Endothelial cell of umbilical vein (primary cell): ENCODE measurements at regions not wholly inside any gene's neighbourhood (a gene's known extent, or its start where the extent isn't known, plus 50 kb on each side); places are given as distances from the start of the nearest gene placed in this dataset.

Experiments
- BruUV-seq: library from RNA; stranded (reverse); fragments of 400-500 nt; replicated peaks from 2 replicates; lab custom pipeline; 2021; lab: Mats Ljungman, UMichigan
- CTCF ChIA-PET: fragments of 300-600, 350-600 bp; sonication (Branson Sonifier 250); formaldehyde crosslinking; loops from one replicate; lab custom pipeline; 2021; ENCODE audit warnings: antibody characterized with exemption, inconsistent platforms; lab: Charles Lee
- POLR2A ChIA-PET: fragments of 300-600, 350-600 bp; sonication (Branson Sonifier 250); formaldehyde crosslinking; loops from one replicate; lab custom pipeline; 2021; ENCODE audit warnings: antibody characterized with exemption, inconsistent platforms; lab: Charles Lee
- DNase-seq: peaks from one replicate; pipeline ENCODE4 v3.0.0-alpha.2; 2011; ENCODE audit warnings: low read depth, low spot score
- FAIRE-seq: peaks from 2 replicates; lab custom pipeline; 2011; peaks lifted over from hg19 to GRCh38; lab: Jason Lieb, UNC
- H2AFZ ChIP-seq: 2 replicates; pipeline ENCODE4 v1.6.0; 2012; ENCODE audit warnings: low read depth, low read length, control low read depth, inconsistent platforms
- H3K27ac ChIP-seq: 2 replicates; pipeline ENCODE4 v1.5.1; 2011; ENCODE audit warnings: low read depth, mild to moderate bottlenecking, control low read depth, low read length, moderate library complexity; ENCODE audit not compliant: insufficient read depth
- H3K27me3 ChIP-seq, 2 experiments: 2 replicates each; pipeline versions ENCODE4 v1.6.0 to v1.6.1; 2011; ENCODE audit warnings: low read length in 2 of 2, mixed read lengths in 1 of 2; ENCODE audit not compliant: control insufficient read depth in 2 of 2, insufficient read depth in 2 of 2
- H3K36me3 ChIP-seq, 2 experiments: 2 replicates in 1 of 2; 3 replicates in 1 of 2; pipeline ENCODE4 v1.5.1; 2011; ENCODE audit warnings: low read length in 2 of 2, mild to moderate bottlenecking in 1 of 2, moderate library complexity in 1 of 2; ENCODE audit not compliant: control insufficient read depth in 2 of 2, insufficient read depth in 2 of 2; ENCODE audit errors: extremely low read depth in 1 of 2
- H3K4me1 ChIP-seq: 3 replicates; pipeline ENCODE4 v1.5.1; 2011; ENCODE audit warnings: mild to moderate bottlenecking, low read length; ENCODE audit not compliant: control insufficient read depth, insufficient read depth; ENCODE audit errors: extremely low read depth
- H3K4me2 ChIP-seq: 2 replicates; pipeline ENCODE4 v1.6.1; 2011; ENCODE audit warnings: low read length, control low read depth, mixed read lengths; ENCODE audit not compliant: insufficient read depth
- H3K4me3 ChIP-seq, 3 experiments: fragments of 200-600 bp in 1 of 3; sonication (generic), shearing (Covaris generic) in 1 of 3; replicated peaks in 1 of 3; 2 replicates each; pipeline ENCODE4 v1.5.1; 2011 to 2016; ENCODE audit warnings: control low read depth in 3 of 3, low read length in 3 of 3, mild to moderate bottlenecking in 2 of 3, inconsistent platforms in 1 of 3, low read depth in 1 of 3, moderate library complexity in 1 of 3; ENCODE audit not compliant: insufficient read depth in 1 of 3
- H3K79me2 ChIP-seq: 2 replicates; pipeline ENCODE4 v1.6.0; 2012; ENCODE audit warnings: low read length, inconsistent platforms; ENCODE audit not compliant: control insufficient read depth, insufficient read depth
- H3K9ac ChIP-seq: replicated peaks from 2 replicates; pipeline ENCODE3; 2011; ENCODE audit warnings: low read length, control low read depth; ENCODE audit not compliant: insufficient read depth; ENCODE audit errors: extremely low read depth
- H3K9me1 ChIP-seq: replicated peaks from 3 replicates; pipeline ENCODE4 v1.6.0; 2011; ENCODE audit warnings: mild to moderate bottlenecking, low read length; ENCODE audit not compliant: control insufficient read depth, insufficient read depth; ENCODE audit errors: extremely low read depth
- H3K9me3 ChIP-seq: replicated peaks from 2 replicates; pipeline ENCODE4 v1.5.1; 2012; ENCODE audit warnings: low read length, inconsistent platforms; ENCODE audit not compliant: control insufficient read depth, insufficient read depth
- H4K20me1 ChIP-seq: replicated peaks from 2 replicates; pipeline ENCODE3; 2011; ENCODE audit warnings: mild to moderate bottlenecking, low read length; ENCODE audit not compliant: control insufficient read depth, insufficient read depth; ENCODE audit errors: extremely low read depth
- CTCF ChIP-seq, 2 donors: IDR thresholded peaks; 1 replicate in 1 of 2; 2 replicates in 1 of 2; pipeline ENCODE4 v1.5.1; 2011; ENCODE audit warnings: low read length in 2 of 2, mild to moderate bottlenecking in 2 of 2, moderate library complexity in 2 of 2, control low read depth in 1 of 2, inconsistent platforms in 1 of 2, low read depth in 1 of 2; ENCODE audit not compliant: insufficient read depth in 1 of 2; ENCODE audit errors: extremely low read depth in 1 of 2
- EZH2 ChIP-seq: IDR thresholded peaks from 2 replicates; pipeline ENCODE4 v1.6.1; 2012; ENCODE audit warnings: borderline replicate concordance, low read depth, mild to moderate bottlenecking, moderate library complexity, low read length, inconsistent platforms; ENCODE audit not compliant: severe bottlenecking
- FOS ChIP-seq: IDR thresholded peaks from 2 replicates; pipeline ENCODE4 v1.6.1; 2011; ENCODE audit warnings: mild to moderate bottlenecking, low read length, moderate library complexity, borderline replicate concordance; ENCODE audit not compliant: insufficient read depth
- GATA2 ChIP-seq: IDR thresholded peaks from 2 replicates; pipeline ENCODE4 v1.7.0; 2011; ENCODE audit warnings: low read depth, mild to moderate bottlenecking, moderate library complexity, mixed read lengths, low read length; ENCODE audit not compliant: insufficient read length, insufficient read depth
- JUN ChIP-seq: IDR thresholded peaks from 2 replicates; pipeline ENCODE4 v1.6.1; 2011; ENCODE audit warnings: borderline replicate concordance, low read depth; ENCODE audit not compliant: insufficient read length, insufficient read depth
- MAX ChIP-seq: IDR thresholded peaks from 2 replicates; pipeline ENCODE4 v1.6.1; 2011; ENCODE audit not compliant: insufficient read depth, insufficient read length
- MYC ChIP-seq: IDR thresholded peaks from one replicate; pipeline ENCODE4 v1.6.1; 2011; ENCODE audit warnings: mild to moderate bottlenecking, low read depth, low read length
- POLR2A ChIP-seq: IDR thresholded peaks from 2 replicates; pipeline ENCODE4 v1.6.1; 2012; ENCODE audit warnings: low read depth, mild to moderate bottlenecking, control low read depth, low read length
- POLR2AphosphoS5 ChIP-seq: IDR thresholded peaks from 2 replicates; pipeline ENCODE4 v1.6.1; 2012; ENCODE audit warnings: low read depth, mild to moderate bottlenecking, control low read depth, low read length, moderate library complexity; ENCODE audit not compliant: insufficient read depth
- dilution Hi-C: fragments of 300-500 bp; cut with MboI; formaldehyde crosslinking; loops from one replicate; pipeline ENCODE4 v1.15.0; 2019; ENCODE audit warnings: low sequenced_read_pairs; ENCODE audit not compliant: extremely low pct_ligation_motif_present
- intact Hi-C: fragments of 100-400 bp; cut with micrococcal nuclease; formaldehyde crosslinking; loops from one replicate; pipeline ENCODE4 v1.10.0; 2022

- Histone ChIP-seq H3K4me3 (no peak overlapping the region), H3K36me3 (no peaks in the 10 kb centered on the region), H3K9me3 (peaks cover 3% of the 10 kb centered on the region), H3K27ac (no peak overlapping the region), H3K4me1 (no peaks in the 10 kb centered on the region), H3K9ac (no peak overlapping the region), H3K9me1 (no peaks in the 10 kb centered on the region), H3K27me3 (no peaks in the 10 kb centered on the region), H3K79me2 (no peaks in the 10 kb centered on the region), H3K4me2 (no peak overlapping the region), H4K20me1 (no peaks in the 10 kb centered on the region), H2AFZ (no peak overlapping the region)
- intact Hi-C loops (no loop called here), dilution Hi-C loops (no loop called here)
- FAIRE-seq (no peak), DNase-seq (no peak)
- BruUV-seq = no TSS peak
- TF ChIP-seq FOS (no peak), MAX (no peak), CTCF (IDR thresholded peaks at IDR 0.05; ENCODE audit: extremely low read depth in 1 of 2, insufficient read depth in 1 of 2, low read depth in 1 of 2, low read length in 2 of 2) (no peak), JUN (no peak), POLR2A (no peak), MYC (no peak), POLR2AphosphoS5 (no peak), GATA2 (no peak), EZH2 (no peak)
- POLR2A ChIA-PET = no interaction called here
- CTCF ChIA-PET = no interaction called here
Observed at GRCh38 chr10:130844310-130844709, 467.2 kb downstream of the TCERG1L start.
